Gastroesophageal sphincter (tissue), 3 donors: ENCODE measurements at regions not wholly inside any gene's neighbourhood (a gene's known extent, or its start where the extent isn't known, plus 50 kb on each side); places are given as distances from the start of the nearest gene placed in this dataset.

Experiments
- CTCF ChIP-seq, 4 experiments: fragments of 200-600 bp in 2 of 4; fragments of 450-650 bp in 2 of 4; sonication (generic) in 1 of 4; IDR thresholded peaks; one replicate each; pipeline ENCODE4 v1.5.1; 2017 to 2019; ENCODE audit warnings: antibody characterized with exemption in 4 of 4, mild to moderate bottlenecking in 2 of 4, moderate library complexity in 2 of 4
- EP300 ChIP-seq: sonication (generic); formaldehyde crosslinking; IDR thresholded peaks from one replicate; pipeline ENCODE4 v1.6.1; 2017; ENCODE audit warnings: antibody characterized with exemption, mild to moderate bottlenecking

- TF ChIP-seq EP300 (no peak), CTCF (IDR thresholded peaks at IDR 0.05) (no peak)
Observed at GRCh38 chr16:60655514-60656153, 1380.6 kb downstream of the CDH8 start.
